ENCODE measurements at regions not wholly inside any gene's neighbourhood (a gene's known extent, or its start where the extent isn't known, plus 50 kb on each side); places are given as distances from the start of the nearest gene placed in this dataset.

DNA sequence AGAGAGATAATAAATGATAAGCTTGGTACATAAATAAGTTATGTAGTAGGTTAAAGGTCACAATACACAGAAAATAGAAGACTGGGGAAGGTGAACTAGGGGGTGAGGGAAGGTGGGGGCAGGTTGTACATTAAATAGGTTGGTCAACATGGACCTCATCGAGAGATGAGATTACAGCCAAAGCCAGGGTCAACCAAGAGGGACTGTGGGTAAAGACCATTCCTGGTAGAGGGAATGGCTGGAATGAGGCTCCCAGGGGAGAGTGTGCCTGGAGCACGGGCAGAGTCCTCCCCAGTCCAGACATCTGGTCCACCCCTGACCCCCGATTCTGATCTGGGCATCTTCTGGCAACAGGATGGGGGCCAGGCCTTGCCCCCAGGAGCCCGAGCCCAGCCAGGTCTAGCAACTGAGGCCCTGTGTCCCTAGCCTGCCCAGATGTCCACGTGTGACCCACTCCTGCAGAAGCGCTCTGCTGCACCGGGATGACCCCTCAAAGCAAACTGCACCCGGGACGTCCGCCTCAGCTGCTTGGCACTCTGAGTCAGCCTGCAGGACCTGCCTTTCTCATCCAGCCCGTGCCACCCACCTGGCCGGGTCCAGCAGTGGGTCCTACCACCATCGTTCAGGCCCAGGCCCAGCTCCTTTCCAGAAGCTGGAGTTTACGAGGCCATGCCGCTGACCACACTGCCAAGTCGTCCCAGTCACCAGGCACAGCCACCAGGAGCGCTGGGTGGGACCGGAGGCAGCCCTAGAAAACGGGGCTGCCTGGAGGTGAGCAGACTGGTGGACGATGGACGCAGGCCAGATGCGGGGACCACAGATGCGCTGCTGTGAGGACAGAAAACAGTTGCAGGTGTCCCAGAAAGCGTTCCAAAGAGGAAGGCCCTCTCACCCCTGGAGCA lies 56.2 kb upstream of the ID2 start:
- TF ChIP-seq TAF1 (IDR thresholded peaks at IDR 0.05; ENCODE audit: low read depth) (no peak), EGR1 (IDR thresholded peaks at IDR 0.05) (no peak), RAD21 (IDR thresholded peaks at IDR 0.05; ENCODE audit: low read depth) (no peak), CEBPB (IDR thresholded peaks at IDR 0.05) (no peak), ZBTB7A (IDR thresholded peaks at IDR 0.05; ENCODE audit: low read depth) (no peak), EP300 (IDR thresholded peaks at IDR 0.05; ENCODE audit: borderline replicate concordance) (no peak), YY1 (IDR thresholded peaks at IDR 0.05; ENCODE audit: low read depth) (no peak), NFIC (IDR thresholded peaks at IDR 0.05) (no peak), TEAD4 (IDR thresholded peaks at IDR 0.05) (no peak), FOXM1 (IDR thresholded peaks at IDR 0.05; ENCODE audit: borderline replicate concordance, low read depth) (no peak), TCF12 (IDR thresholded peaks at IDR 0.05; ENCODE audit: low read depth) (no peak)
- TF ChIP-seq, protein P1, sequence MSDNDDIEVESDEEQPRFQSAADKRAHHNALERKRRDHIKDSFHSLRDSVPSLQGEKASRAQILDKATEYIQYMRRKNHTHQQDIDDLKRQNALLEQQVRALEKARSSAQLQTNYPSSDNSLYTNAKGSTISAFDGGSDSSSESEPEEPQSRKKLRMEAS (IDR thresholded peaks at IDR 0.05) = no peak
- TF ChIP-seq, protein P2, sequence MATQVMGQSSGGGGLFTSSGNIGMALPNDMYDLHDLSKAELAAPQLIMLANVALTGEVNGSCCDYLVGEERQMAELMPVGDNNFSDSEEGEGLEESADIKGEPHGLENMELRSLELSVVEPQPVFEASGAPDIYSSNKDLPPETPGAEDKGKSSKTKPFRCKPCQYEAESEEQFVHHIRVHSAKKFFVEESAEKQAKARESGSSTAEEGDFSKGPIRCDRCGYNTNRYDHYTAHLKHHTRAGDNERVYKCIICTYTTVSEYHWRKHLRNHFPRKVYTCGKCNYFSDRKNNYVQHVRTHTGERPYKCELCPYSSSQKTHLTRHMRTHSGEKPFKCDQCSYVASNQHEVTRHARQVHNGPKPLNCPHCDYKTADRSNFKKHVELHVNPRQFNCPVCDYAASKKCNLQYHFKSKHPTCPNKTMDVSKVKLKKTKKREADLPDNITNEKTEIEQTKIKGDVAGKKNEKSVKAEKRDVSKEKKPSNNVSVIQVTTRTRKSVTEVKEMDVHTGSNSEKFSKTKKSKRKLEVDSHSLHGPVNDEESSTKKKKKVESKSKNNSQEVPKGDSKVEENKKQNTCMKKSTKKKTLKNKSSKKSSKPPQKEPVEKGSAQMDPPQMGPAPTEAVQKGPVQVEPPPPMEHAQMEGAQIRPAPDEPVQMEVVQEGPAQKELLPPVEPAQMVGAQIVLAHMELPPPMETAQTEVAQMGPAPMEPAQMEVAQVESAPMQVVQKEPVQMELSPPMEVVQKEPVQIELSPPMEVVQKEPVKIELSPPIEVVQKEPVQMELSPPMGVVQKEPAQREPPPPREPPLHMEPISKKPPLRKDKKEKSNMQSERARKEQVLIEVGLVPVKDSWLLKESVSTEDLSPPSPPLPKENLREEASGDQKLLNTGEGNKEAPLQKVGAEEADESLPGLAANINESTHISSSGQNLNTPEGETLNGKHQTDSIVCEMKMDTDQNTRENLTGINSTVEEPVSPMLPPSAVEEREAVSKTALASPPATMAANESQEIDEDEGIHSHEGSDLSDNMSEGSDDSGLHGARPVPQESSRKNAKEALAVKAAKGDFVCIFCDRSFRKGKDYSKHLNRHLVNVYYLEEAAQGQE (IDR thresholded peaks at IDR 0.05; ENCODE audit: low read depth) = no peak
- TF ChIP-seq, protein P3, sequence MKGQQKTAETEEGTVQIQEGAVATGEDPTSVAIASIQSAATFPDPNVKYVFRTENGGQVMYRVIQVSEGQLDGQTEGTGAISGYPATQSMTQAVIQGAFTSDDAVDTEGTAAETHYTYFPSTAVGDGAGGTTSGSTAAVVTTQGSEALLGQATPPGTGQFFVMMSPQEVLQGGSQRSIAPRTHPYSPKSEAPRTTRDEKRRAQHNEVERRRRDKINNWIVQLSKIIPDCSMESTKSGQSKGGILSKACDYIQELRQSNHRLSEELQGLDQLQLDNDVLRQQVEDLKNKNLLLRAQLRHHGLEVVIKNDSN (IDR thresholded peaks at IDR 0.05) = no peak
